Left renal cortex interstitium (tissue), 4 donors: ENCODE measurements at regions not wholly inside any gene's neighbourhood (a gene's known extent, or its start where the extent isn't known, plus 50 kb on each side); places are given as distances from the start of the nearest gene placed in this dataset.
A peak's percentile ranks its signal among the peaks of the same experiment; 100 is the strongest.
"Not testable (repeated sequence)": the region's sequence is repeated elsewhere in the genome, so short reads cannot be mapped to it uniquely, and the experiment has no call there.

Experiments
- DNase-seq, 4 donors: peaks; one replicate each; pipeline ENCODE4 v3.0.0-alpha.2; 2013; ENCODE audit warnings: low read depth in 4 of 4, low spot score in 2 of 4, missing footprints in 1 of 4

DNA sequence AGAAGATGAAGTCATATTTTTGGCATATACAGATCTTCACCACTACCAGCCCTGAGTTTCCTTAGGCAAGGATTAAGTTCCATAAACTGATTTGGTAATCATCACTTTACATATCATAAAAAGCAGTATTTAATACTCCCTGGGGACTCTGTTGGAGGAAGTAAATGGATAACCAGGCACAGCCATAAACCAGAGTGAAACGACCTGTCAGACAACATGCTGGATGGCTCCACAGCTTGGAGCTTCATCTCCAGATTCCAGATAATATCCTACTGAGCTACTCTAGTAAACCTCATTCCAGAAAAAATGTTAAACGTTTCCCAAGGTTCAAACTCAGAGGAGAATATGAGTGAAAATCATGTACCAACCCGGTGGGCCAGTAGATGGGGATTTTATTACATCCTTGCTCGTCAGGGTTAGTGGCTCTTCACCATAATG, 109.2 kb downstream of the BASP1 start:
- DNase-seq: no peak

GRCh38 chr5:17327048-17327625, 109.7 kb downstream of the BASP1 start:
- no peak for DNase-seq

DNA sequence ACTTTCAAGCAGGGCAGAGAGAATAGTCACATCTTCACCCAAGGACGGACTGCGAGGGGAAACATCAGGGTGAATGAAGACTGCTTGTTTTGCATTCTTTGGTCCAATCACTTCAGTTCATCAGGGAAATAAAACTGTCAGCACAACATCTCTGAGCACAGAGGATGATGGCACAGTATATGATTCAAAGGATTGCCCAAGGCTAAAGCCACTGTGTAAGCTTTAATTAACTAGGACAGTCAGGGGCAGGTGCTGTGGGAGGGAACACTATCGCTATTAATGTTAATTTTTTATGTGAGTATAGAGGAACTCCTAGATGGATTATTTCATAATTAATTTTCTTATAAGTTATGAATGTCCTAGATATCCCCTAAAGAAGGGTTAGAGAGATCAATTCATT, 112.1 kb downstream of the BASP1 start:
- DNase-seq: no peak

- no peak for DNase-seq
Observed at GRCh38 chr5:17330386-17330785, 113.0 kb downstream of the BASP1 start.

DNA sequence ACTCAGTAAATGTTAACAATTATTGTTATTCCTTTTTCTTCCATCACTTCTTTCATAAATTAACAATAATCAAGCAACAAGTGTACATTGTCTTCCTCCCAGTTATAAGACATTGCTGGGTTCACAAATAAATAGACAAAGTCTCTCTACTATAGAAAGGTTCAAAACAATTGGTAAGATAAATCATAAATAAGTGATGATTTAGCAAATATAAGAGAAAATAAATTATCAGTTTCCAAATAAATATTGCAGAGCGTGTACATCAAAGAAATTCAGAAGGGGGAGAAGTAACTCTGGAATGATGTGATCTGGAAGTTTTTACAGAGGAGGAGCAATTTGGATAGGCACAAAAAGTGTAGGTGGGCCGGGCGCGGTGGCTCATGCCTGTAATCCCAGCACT, 114.2 kb downstream of the BASP1 start:
- no peak for DNase-seq

GRCh38 chr5:17333755-17334154, 116.3 kb downstream of the BASP1 start:
- no peak for DNase-seq

- no peak for DNase-seq
Observed at GRCh38 chr5:17336054-17336453, 118.6 kb downstream of the BASP1 start.

DNA sequence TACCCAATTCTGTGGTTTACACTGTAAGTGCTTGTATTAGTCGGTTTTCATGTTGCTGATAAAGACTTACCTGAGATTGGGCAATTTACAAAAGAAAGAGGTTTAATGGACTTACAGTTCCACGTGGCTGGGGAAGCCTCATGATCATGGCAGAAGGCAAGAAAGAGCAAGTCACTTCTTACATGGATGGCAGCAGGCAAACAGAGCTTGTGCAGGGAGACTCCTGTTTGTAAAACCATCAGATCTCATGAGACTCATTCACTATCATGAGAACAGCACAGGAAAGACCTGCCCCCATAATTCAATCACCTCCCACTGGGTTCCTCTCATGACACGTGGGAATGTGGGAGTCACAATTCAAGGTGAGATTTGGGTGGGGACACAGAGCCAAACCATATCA, 119.3 kb downstream of the BASP1 start:
- not testable (repeated sequence) for DNase-seq

GRCh38 chr5:17339841-17340240, 122.4 kb downstream of the BASP1 start:
- DNase-seq: no peak

DNA sequence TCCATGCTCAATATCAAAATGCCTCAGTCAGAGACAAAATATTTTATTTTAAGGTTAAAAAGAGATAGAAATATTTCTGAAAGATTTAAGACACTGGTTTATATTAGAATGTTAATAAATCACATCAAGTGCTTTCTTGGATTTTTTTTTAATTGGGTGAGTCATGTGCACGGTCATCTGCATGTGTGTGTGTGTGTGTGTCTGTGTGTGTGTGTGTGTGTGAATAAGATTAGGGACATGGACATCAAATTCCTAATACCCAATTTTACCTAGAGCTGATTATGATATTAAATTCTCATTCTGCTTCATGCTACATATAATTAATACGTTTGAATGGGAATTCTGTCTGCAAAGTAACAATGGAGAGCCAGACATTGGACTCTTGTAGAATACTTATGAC, 122.9 kb downstream of the BASP1 start:
- no peak for DNase-seq

- DNase-seq: peak; percentile 28 to 43 (median 36)
Observed at GRCh38 chr5:17340819-17341218, 123.4 kb downstream of the BASP1 start.

- no peak for DNase-seq
Observed at GRCh38 chr5:17343675-17344074, 126.2 kb downstream of the BASP1 start.

GRCh38 chr5:17346811-17347210, 129.4 kb downstream of the BASP1 start:
- DNase-seq: no peak

GRCh38 chr5:17352223-17352622, 134.8 kb downstream of the BASP1 start:
- DNase-seq: no peak

GRCh38 chr5:17354265-17354664, 136.8 kb downstream of the BASP1 start:
- DNase-seq: no peak

GRCh38 chr5:17355586-17356346, 138.3 kb downstream of the BASP1 start:
- no peak for DNase-seq

DNA sequence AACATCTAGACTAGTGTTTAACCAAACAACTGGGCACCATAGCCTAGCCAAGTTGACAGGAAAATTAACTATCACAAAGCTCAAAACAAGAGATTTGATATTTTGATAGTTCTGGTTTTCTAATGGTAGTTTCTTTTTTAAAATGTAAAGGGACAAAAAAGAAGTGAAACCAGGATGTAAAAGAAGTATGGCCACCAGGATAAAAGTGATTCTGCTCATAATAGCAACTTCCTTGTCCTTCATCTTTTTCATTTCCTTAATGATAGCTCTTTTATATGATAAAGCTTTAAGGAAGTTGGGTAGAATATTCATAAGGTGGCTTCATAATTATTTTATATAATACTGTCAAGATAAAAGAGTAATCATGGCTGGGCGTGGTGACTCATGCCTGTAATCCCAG, 139.1 kb downstream of the BASP1 start:
- DNase-seq: no peak

DNA sequence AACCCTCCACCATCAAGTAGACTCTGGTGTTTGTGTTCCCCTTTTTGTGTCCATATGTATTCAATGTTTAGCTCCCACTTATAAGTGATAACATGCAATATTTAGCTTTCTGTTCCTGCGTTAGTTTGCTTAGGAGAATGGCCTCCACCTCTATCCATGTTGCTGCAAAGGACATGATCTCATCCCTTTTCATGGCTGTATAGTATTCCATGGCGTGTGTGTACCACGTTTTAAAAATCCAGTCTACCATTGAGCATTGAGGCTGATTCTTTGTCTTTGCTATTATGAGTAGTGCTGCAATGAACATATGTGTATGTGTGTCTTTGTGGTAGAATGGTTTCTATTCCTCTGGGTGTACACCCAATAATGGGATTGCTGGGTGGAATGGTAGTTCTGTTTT, 140.1 kb downstream of the BASP1 start:
- no peak for DNase-seq

DNA sequence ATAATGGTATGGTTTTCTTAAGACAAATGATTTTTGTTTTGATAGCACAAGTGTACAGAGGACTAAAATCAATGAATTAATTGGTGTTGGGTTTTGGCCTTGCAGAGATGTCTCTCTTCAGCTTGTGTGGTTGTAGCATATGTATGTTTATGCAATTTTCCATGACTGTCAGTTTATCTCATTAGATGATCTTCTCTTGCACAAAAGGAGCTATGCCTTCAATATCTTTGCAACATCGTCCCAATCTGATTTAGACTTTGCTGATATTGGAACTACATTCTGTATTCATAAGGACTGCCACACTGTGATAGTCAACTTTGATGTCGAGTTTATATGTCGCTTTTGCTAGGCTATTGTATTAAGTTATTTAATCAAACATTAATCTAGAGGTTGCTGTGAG, 140.0 kb upstream of the TAF11L2 start:
- no peak for DNase-seq

DNA sequence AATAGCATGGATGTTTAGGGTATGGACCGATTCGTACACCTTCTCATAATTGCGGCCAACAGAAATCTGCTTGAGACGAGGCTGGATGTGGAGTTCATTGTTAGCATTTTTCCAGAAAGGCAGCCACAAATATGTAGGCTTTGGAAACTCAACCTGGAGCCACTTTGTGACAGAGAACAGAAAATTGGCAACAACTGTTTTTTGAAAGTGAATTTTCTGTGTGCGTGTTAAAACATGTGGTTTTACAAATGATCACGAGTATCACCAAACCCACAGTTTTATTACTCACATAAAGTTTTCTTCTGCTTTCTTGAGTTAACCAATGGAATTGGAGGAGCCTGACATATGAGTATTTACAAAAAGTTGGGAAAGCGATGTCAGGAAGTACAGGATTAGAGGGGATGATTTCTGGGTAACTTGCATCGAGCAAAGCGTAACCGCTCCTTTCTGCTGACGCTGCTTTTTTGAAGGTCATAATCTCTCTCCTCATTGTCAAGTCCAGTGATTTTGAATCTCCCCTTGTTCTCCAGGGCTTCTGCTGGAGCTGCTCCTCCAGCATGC, 138.5 kb upstream of the TAF11L2 start:
- no peak for DNase-seq

GRCh38 chr5:17360879-17361278, 137.2 kb upstream of the TAF11L2 start:
- no peak for DNase-seq

DNA sequence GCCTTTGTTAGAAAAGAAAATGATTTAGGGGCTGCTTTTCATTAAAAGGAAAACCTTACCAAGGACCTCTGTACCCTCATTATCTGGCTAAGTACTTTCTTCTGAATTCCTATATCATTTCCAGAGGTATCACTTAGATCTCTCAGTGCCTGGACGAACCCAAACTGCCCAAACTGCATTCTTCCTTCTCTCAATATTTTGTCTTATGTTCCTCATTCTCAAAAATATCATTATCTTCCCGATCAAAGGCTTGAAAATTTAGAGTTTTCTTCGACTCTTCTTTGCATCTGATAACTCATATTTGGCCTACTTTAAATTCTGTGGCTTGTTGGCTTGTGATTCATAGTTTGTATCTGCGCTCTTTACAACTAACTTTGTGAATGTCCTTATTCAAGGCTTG, 136.7 kb upstream of the TAF11L2 start:
- DNase-seq: no peak
